ENCODE measurements at regions not wholly inside any gene's neighbourhood (a gene's known extent, or its start where the extent isn't known, plus 50 kb on each side); places are given as distances from the start of the nearest gene placed in this dataset.

DNA sequence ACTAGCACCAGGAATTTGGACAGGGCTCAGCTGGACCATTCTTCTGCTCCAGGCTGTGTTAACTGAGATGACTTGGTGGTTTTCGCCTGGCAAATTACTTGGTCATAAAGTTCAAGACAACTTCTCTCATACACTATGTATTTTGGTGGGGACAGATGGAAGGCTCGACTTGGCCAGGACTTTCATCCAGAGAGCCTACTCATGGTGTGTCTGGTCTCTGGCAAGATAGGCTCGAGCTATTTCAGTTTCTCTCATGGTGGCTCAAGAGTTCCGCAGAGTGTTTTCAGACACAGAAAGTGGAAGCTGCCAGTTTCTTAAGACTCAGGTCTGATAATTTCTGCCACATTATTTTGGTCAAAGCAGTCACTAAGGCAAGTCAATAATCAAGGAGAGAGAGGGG lies 135.6 kb downstream of the IRX2 start:
- H3K4me2 ChIP-seq (ENCODE audit: low read depth, low read length, poor library complexity, severe bottlenecking): no peak overlapping the region
- no peaks in the 10 kb centered on the region for H3K27me3 ChIP-seq (ENCODE audit: insufficient read depth, low read length, poor library complexity, severe bottlenecking)
- no peak overlapping the region for H3K9ac ChIP-seq (ENCODE audit: low read depth, low read length, poor library complexity, severe bottlenecking)
- no peaks in the 10 kb centered on the region for H3K79me2 ChIP-seq (ENCODE audit: insufficient read depth, low read length)
- H3K4me1 ChIP-seq (ENCODE audit: insufficient read depth, low read length, poor library complexity, severe bottlenecking): no peaks in the 10 kb centered on the region
- no peaks in the 10 kb centered on the region for H3F3A ChIP-seq (ENCODE audit: low read depth)
- H2AFZ ChIP-seq (ENCODE audit: low read length): no peak overlapping the region
- H3K9me2 ChIP-seq (replicated peaks; ENCODE audit: low read depth, low read length): no peaks in the 10 kb centered on the region
- H3K36me3 ChIP-seq (ENCODE audit: insufficient read depth, low read length): no peaks in the 10 kb centered on the region
- no peak overlapping the region for H3K4me3 ChIP-seq (ENCODE audit: low read length, poor library complexity, severe bottlenecking)
- TF ChIP-seq CTCF (conservative IDR thresholded peaks at IDR 0.05; ENCODE audit: low read length) (no peak), EZH2phosphoT487 (IDR thresholded peaks at IDR 0.05; ENCODE audit: borderline replicate concordance) (no peak)
- no peaks in the 10 kb centered on the region; the same call in 1 of the 2 replicates for H3K9me3 ChIP-seq (ENCODE audit: insufficient read depth, low read depth, low read length)
- no peaks in the 10 kb centered on the region for H4K20me1 ChIP-seq (ENCODE audit: insufficient read depth, low read length, poor library complexity, severe bottlenecking)

GRCh38 chr5:2614571-2614970 lies 136.9 kb downstream of the IRX2 start:
- no peaks in the 10 kb centered on the region for H3K9me2 ChIP-seq (replicated peaks; ENCODE audit: low read depth, low read length)
- no peak overlapping the region for H3K4me2 ChIP-seq (ENCODE audit: low read depth, low read length, poor library complexity, severe bottlenecking)
- H3K9ac ChIP-seq (ENCODE audit: low read depth, low read length, poor library complexity, severe bottlenecking): no peak overlapping the region
- H3K27me3 ChIP-seq (ENCODE audit: insufficient read depth, low read length, poor library complexity, severe bottlenecking): no peaks in the 10 kb centered on the region
- H3K4me1 ChIP-seq (ENCODE audit: insufficient read depth, low read length, poor library complexity, severe bottlenecking): no peaks in the 10 kb centered on the region
- no peaks in the 10 kb centered on the region; the same call in 1 of the 2 replicates for H3K9me3 ChIP-seq (ENCODE audit: insufficient read depth, low read depth, low read length)
- H3K36me3 ChIP-seq (ENCODE audit: insufficient read depth, low read length): no peaks in the 10 kb centered on the region
- no peaks in the 10 kb centered on the region for H4K20me1 ChIP-seq (ENCODE audit: insufficient read depth, low read length, poor library complexity, severe bottlenecking)
- H3K79me2 ChIP-seq (ENCODE audit: insufficient read depth, low read length): no peaks in the 10 kb centered on the region
- H3F3A ChIP-seq (ENCODE audit: low read depth): no peaks in the 10 kb centered on the region
- TF ChIP-seq EZH2phosphoT487 (IDR thresholded peaks at IDR 0.05; ENCODE audit: borderline replicate concordance): no peak
- H2AFZ ChIP-seq (ENCODE audit: low read length): no peak overlapping the region
- no peak overlapping the region for H3K4me3 ChIP-seq (ENCODE audit: low read length, poor library complexity, severe bottlenecking)

GRCh38 chr5:2611659-2612058 lies 139.8 kb downstream of the IRX2 start:
- Histone ChIP-seq H3K4me2 (ENCODE audit: low read depth, low read length, poor library complexity, severe bottlenecking) (no peak overlapping the region), H3K4me3 (ENCODE audit: low read length, poor library complexity, severe bottlenecking) (no peak overlapping the region)
- TF ChIP-seq EZH2phosphoT487 (IDR thresholded peaks at IDR 0.05; ENCODE audit: borderline replicate concordance) (no peak), CTCF (conservative IDR thresholded peaks at IDR 0.05; ENCODE audit: low read length) (no peak)

DNA sequence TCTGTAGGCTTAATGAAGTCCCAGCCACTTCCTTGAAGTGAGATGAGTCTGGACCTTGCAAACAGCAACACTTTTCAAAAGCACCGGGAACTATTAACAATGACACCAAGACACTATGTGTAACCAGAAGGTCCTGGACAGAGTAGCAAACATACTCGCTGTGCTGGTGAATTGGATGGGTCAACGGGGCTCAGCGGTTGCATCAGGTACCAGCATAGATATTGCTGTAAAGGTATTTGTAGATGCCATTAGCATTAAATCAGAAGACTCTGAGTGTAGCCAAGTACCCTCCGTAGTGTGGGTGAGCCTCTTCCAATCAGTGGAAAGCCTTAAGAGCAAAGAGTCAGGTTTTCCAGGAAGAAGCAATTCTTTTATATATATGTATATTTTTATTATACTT lies 140.5 kb downstream of the IRX2 start:
- Histone ChIP-seq H3K27me3 (ENCODE audit: insufficient read depth, low read length, poor library complexity, severe bottlenecking) (no peaks in the 10 kb centered on the region), H3K4me3 (ENCODE audit: low read length, poor library complexity, severe bottlenecking) (no peak overlapping the region), H3K36me3 (ENCODE audit: insufficient read depth, low read length) (no peaks in the 10 kb centered on the region), H3F3A (ENCODE audit: low read depth) (no peaks in the 10 kb centered on the region), H3K9me2 (replicated peaks; ENCODE audit: low read depth, low read length) (no peaks in the 10 kb centered on the region), H3K9ac (ENCODE audit: low read depth, low read length, poor library complexity, severe bottlenecking) (no peak overlapping the region), H4K20me1 (ENCODE audit: insufficient read depth, low read length, poor library complexity, severe bottlenecking) (no peaks in the 10 kb centered on the region), H3K79me2 (ENCODE audit: insufficient read depth, low read length) (no peaks in the 10 kb centered on the region), H3K9me3 (ENCODE audit: insufficient read depth, low read depth, low read length) (peaks cover 9% of the 10 kb centered on the region; the same call in 1 of the 2 replicates), H3K4me1 (ENCODE audit: insufficient read depth, low read length, poor library complexity, severe bottlenecking) (no peaks in the 10 kb centered on the region), H3K4me2 (ENCODE audit: low read depth, low read length, poor library complexity, severe bottlenecking) (no peak overlapping the region), H2AFZ (ENCODE audit: low read length) (no peak overlapping the region)
- no peak for TF ChIP-seq CTCF (conservative IDR thresholded peaks at IDR 0.05; ENCODE audit: low read length)
- no peak for TF ChIP-seq EZH2phosphoT487 (IDR thresholded peaks at IDR 0.05; ENCODE audit: borderline replicate concordance)

More at GRCh38 chr5:2611659-2612058, 139.8 kb downstream of the IRX2 start:
- no peaks in the 10 kb centered on the region for H4K20me1 ChIP-seq (ENCODE audit: insufficient read depth, low read length, poor library complexity, severe bottlenecking)
- H3K36me3 ChIP-seq (ENCODE audit: insufficient read depth, low read length): no peaks in the 10 kb centered on the region
- H3K4me1 ChIP-seq (ENCODE audit: insufficient read depth, low read length, poor library complexity, severe bottlenecking): no peaks in the 10 kb centered on the region
- no peaks in the 10 kb centered on the region for H3K9me2 ChIP-seq (replicated peaks; ENCODE audit: low read depth, low read length)
- no peaks in the 10 kb centered on the region for H3F3A ChIP-seq (ENCODE audit: low read depth)
- H3K79me2 ChIP-seq (ENCODE audit: insufficient read depth, low read length): no peaks in the 10 kb centered on the region
- no peak overlapping the region for H3K9ac ChIP-seq (ENCODE audit: low read depth, low read length, poor library complexity, severe bottlenecking)
- peaks cover 9% of the 10 kb centered on the region; the same call in 1 of the 2 replicates for H3K9me3 ChIP-seq (ENCODE audit: insufficient read depth, low read depth, low read length)
- no peaks in the 10 kb centered on the region for H3K27me3 ChIP-seq (ENCODE audit: insufficient read depth, low read length, poor library complexity, severe bottlenecking)
- no peak overlapping the region for H2AFZ ChIP-seq (ENCODE audit: low read length)

All from Loucy (cell line).